ENCODE measurements at regions not wholly inside any gene's neighbourhood (a gene's known extent, or its start where the extent isn't known, plus 50 kb on each side); places are given as distances from the start of the nearest gene placed in this dataset.

DNA sequence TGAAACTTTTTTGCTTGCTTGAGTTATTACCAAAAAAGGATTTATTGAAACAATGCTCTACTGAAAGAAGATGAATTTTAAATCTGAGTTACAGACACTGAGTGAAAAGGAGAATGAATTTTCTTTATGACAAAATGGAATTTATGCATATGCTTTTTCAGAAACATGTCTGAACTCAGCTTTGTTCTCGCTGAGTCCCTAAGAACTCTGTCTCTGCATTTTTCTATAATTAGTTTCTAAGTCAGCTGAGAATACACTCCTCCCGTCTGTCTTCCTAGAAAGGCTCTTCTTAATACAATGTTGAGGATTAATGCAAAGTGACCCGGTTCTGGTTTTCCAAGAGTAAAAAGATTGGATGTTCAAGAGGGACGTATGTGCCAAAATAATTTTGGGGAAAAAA lies 463.5 kb downstream of the NKX6-1 start:
- TF ChIP-seq, protein P1, sequence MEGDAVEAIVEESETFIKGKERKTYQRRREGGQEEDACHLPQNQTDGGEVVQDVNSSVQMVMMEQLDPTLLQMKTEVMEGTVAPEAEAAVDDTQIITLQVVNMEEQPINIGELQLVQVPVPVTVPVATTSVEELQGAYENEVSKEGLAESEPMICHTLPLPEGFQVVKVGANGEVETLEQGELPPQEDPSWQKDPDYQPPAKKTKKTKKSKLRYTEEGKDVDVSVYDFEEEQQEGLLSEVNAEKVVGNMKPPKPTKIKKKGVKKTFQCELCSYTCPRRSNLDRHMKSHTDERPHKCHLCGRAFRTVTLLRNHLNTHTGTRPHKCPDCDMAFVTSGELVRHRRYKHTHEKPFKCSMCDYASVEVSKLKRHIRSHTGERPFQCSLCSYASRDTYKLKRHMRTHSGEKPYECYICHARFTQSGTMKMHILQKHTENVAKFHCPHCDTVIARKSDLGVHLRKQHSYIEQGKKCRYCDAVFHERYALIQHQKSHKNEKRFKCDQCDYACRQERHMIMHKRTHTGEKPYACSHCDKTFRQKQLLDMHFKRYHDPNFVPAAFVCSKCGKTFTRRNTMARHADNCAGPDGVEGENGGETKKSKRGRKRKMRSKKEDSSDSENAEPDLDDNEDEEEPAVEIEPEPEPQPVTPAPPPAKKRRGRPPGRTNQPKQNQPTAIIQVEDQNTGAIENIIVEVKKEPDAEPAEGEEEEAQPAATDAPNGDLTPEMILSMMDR (IDR thresholded peaks at IDR 0.05; ENCODE audit: extremely low read depth in 1 of 2, insufficient read depth in 1 of 2, low read depth in 1 of 2, low read length in 2 of 2): no peak
- no peak for TF ChIP-seq POLR2AphosphoS5 (IDR thresholded peaks at IDR 0.05; ENCODE audit: insufficient read depth, low read depth, low read length)
